ENCODE measurements at regions not wholly inside any gene's neighbourhood (a gene's known extent, or its start where the extent isn't known, plus 50 kb on each side); places are given as distances from the start of the nearest gene placed in this dataset.

DNA sequence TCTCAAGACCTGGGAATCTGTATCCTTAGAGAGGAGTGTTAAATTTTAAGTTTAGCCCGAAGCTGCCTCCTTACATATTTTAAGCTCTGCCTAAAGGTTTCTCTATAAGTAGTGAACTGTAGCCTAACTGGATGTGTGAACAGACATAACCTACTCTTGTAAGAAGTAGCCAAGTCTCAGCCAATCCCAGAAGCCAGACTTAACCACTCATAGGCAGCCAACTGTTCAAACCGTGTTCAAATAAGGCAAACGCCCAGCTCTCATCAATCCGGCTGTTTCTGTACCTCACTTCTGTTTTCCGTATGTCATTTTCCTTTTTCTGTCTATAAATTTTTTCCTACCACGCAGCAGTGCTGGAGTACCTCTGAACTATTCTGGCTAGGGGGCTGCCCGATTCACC lies 58.7 kb upstream of the HRH2 start (continued):
- TF ChIP-seq NFXL1 (IDR thresholded peaks at IDR 0.05; ENCODE audit: borderline replicate concordance) (no peak), SMC3 (IDR thresholded peaks at IDR 0.05; ENCODE audit: borderline replicate concordance, low read length) (no peak), SRF (IDR thresholded peaks at IDR 0.05; ENCODE audit: low read depth in 2 of 2, low read length in 2 of 2) (no peak)

DNA sequence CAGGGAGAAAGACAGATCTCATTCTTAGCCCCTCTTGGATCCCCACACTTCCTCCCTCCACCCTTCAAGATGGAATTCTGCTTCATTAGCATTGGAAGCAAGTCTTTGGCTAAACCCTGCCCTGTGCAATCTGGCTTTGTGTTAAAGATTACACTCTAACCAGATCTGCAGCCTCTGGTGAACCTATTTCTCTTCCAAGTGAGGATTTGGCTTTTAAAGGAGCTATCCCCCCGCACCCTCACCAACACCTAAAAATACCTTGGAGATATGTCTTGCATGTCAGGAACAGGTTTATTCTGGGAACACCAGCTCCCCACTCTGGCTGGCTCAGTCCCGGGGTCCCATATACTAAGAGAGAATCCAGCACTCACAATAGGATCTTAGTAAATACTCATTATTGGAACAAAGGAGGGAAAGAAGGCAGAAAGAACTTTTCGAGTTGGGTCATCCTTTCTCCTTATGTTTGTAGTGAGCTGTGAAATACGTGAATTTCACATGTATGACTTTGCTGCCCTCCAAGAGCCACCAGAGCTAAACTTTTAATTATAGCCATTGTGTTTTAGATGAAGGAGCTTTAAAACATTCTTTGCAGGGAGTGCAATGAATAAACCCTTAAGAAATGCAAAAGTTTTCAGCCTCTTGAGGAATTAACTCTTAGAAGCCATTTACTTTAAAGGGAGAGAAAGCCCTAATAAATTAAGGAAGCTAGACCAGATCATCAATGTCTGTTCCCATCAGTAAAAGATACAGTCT lies 53.7 kb upstream of the HRH2 start:
- POLR2A ChIA-PET, result no interaction called here
- in situ Hi-C loops (cut with MboI), result no loop called here
- H3K36me3 ChIP-seq (ENCODE audit: control insufficient read depth in 2 of 2, insufficient read depth in 2 of 2, low read length in 1 of 2), result no peaks in the 10 kb centered on the region
- H3K9ac ChIP-seq (ENCODE audit: control insufficient read depth, insufficient read depth, low read length), result no peak overlapping the region
- TF ChIP-seq SRF (IDR thresholded peaks at IDR 0.05; ENCODE audit: low read depth in 2 of 2, low read length in 2 of 2) (no peak), NFYA (IDR thresholded peaks at IDR 0.05; ENCODE audit: borderline replicate concordance, low read depth, low read length) (no peak), RAD21 (IDR thresholded peaks at IDR 0.05; ENCODE audit: insufficient read depth, low read depth, low read length) (no peak), ZNF384 (IDR thresholded peaks at IDR 0.05; ENCODE audit: borderline replicate concordance, low read depth, low read length) (no peak), SIX5 (IDR thresholded peaks at IDR 0.05; ENCODE audit: low read depth, low read length, severe bottlenecking) (no peak), MEF2B (IDR thresholded peaks at IDR 0.05; ENCODE audit: partially characterized antibody, poor library complexity, severe bottlenecking) (no peak), MXI1 (IDR thresholded peaks at IDR 0.05; ENCODE audit: low read depth, low read length) (no peak), BCL11A (IDR thresholded peaks at IDR 0.05; ENCODE audit: low read depth, low read length) (no peak), ASH2L (IDR thresholded peaks at IDR 0.05; ENCODE audit: borderline replicate concordance, low read depth) (no peak), ESRRA (IDR thresholded peaks at IDR 0.05; ENCODE audit: low read length) (no peak), ZBED1 (IDR thresholded peaks at IDR 0.05; ENCODE audit: borderline replicate concordance) (no peak), KLF5 (IDR thresholded peaks at IDR 0.05; ENCODE audit: partially characterized antibody) (no peak), TBL1XR1 (IDR thresholded peaks at IDR 0.05; ENCODE audit: low read depth, low read length) (no peak), PAX8 (IDR thresholded peaks at IDR 0.05) (no peak)
- TF ChIP-seq, protein P1, sequence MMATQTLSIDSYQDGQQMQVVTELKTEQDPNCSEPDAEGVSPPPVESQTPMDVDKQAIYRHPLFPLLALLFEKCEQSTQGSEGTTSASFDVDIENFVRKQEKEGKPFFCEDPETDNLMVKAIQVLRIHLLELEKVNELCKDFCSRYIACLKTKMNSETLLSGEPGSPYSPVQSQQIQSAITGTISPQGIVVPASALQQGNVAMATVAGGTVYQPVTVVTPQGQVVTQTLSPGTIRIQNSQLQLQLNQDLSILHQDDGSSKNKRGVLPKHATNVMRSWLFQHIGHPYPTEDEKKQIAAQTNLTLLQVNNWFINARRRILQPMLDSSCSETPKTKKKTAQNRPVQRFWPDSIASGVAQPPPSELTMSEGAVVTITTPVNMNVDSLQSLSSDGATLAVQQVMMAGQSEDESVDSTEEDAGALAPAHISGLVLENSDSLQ (IDR thresholded peaks at IDR 0.05), result no peak
- TF ChIP-seq, protein P2, sequence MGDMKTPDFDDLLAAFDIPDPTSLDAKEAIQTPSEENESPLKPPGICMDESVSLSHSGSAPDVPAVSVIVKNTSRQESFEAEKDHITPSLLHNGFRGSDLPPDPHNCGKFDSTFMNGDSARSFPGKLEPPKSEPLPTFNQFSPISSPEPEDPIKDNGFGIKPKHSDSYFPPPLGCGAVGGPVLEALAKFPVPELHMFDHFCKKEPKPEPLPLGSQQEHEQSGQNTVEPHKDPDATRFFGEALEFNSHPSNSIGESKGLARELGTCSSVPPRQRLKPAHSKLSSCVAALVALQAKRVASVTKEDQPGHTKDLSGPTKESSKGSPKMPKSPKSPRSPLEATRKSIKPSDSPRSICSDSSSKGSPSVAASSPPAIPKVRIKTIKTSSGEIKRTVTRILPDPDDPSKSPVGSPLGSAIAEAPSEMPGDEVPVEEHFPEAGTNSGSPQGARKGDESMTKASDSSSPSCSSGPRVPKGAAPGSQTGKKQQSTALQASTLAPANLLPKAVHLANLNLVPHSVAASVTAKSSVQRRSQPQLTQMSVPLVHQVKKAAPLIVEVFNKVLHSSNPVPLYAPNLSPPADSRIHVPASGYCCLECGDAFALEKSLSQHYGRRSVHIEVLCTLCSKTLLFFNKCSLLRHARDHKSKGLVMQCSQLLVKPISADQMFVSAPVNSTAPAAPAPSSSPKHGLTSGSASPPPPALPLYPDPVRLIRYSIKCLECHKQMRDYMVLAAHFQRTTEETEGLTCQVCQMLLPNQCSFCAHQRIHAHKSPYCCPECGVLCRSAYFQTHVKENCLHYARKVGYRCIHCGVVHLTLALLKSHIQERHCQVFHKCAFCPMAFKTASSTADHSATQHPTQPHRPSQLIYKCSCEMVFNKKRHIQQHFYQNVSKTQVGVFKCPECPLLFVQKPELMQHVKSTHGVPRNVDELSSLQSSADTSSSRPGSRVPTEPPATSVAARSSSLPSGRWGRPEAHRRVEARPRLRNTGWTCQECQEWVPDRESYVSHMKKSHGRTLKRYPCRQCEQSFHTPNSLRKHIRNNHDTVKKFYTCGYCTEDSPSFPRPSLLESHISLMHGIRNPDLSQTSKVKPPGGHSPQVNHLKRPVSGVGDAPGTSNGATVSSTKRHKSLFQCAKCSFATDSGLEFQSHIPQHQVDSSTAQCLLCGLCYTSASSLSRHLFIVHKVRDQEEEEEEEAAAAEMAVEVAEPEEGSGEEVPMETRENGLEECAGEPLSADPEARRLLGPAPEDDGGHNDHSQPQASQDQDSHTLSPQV (IDR thresholded peaks at IDR 0.05), result no peak
- intact Hi-C loops (cut with micrococcal nuclease; ENCODE audit: unreplicated experiment), result no loop called here
- no peaks in the 10 kb centered on the region for H3K79me2 ChIP-seq (ENCODE audit: control insufficient read depth, insufficient read depth, low read length)
- H3K27me3 ChIP-seq (replicated peaks in 1 of 2; ENCODE audit: control insufficient read depth in 2 of 2, insufficient read depth in 2 of 2, low read length in 1 of 2), result no peaks in the 10 kb centered on the region; a peak in 1 of 4 replicates
- no peak overlapping the region for H3K4me2 ChIP-seq (ENCODE audit: control insufficient read depth, insufficient read depth)
- FAIRE-seq, result no peak
- no peaks in the 10 kb centered on the region for H3K4me1 ChIP-seq (ENCODE audit: control insufficient read depth, insufficient read depth, low read length)
- 15% methylated on average over 4 of the region's 4 CpGs for WGBS (ENCODE audit: insufficient coverage, insufficient replicate concordance, low lambda C conversion rate, missing lambda C conversion rate)
- no peak overlapping the region for H2AFZ ChIP-seq (ENCODE audit: control insufficient read depth, low read depth, low read length)
- H3K9me3 ChIP-seq (replicated peaks; ENCODE audit: control insufficient read depth, insufficient read depth, low read length), result no peaks in the 10 kb centered on the region
- no TSS peak for BruUV-seq (replicated peaks)
- CTCF ChIA-PET, result no interaction called here
- no peak overlapping the region for H3K27ac ChIP-seq (ENCODE audit: control insufficient read depth, insufficient read depth)
- H3K4me3 ChIP-seq, result no peak overlapping the region
- DNase-seq (ENCODE audit: low read depth, low spot score), result no peak
- SMC1A ChIA-PET (ENCODE audit: uncharacterized antibody, unreplicated experiment), result no interaction called here
- H4K20me1 ChIP-seq (ENCODE audit: control insufficient read depth, insufficient read depth), result no peaks in the 10 kb centered on the region
- RAD21 ChIA-PET (ENCODE audit: unreplicated experiment), result no interaction called here
- no peak for ATAC-seq
